GM12892 (cell line): ENCODE measurements at regions not wholly inside any gene's neighbourhood (a gene's known extent, or its start where the extent isn't known, plus 50 kb on each side); places are given as distances from the start of the nearest gene placed in this dataset.

ENCODE experiments used
- POLR2A ChIP-seq: IDR thresholded peaks from 2 replicates; pipeline ENCODE4 v1.6.1; 2011; ENCODE audit warnings: low read depth, low read length, control low read depth
- POLR2AphosphoS5 ChIP-seq: IDR thresholded peaks from 2 replicates; pipeline ENCODE4 v1.6.1; 2011; ENCODE audit warnings: low read depth, low read length, control low read depth

- TF ChIP-seq POLR2A = no peak
- no peak for TF ChIP-seq POLR2AphosphoS5
Measured at GRCh38 chr5:13408616-13409015, 535.9 kb downstream of the DNAH5 start.
